ENCODE measurements at regions not wholly inside any gene's neighbourhood (a gene's known extent, or its start where the extent isn't known, plus 50 kb on each side); places are given as distances from the start of the nearest gene placed in this dataset.

DNA sequence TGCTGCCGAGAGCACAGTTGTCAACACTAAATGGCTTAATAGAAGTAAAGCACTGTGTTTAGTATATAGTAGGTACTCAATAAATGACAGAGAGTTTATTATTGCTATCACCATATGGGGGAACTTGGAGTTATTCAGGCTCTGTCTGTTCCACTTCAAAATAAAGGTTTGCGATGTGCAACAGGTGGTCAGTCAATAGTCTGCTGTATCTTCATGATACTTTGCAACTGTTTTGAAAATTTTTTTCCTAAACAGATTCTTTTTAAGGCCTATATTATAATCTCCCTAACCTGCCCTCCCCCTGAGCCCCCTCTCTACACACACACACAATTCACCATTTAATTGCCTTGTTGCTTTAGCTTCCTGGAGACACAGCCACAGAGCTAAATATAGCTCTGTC is 164.7 kb upstream of the NR2F2 start:
- TF ChIP-seq, protein P1, sequence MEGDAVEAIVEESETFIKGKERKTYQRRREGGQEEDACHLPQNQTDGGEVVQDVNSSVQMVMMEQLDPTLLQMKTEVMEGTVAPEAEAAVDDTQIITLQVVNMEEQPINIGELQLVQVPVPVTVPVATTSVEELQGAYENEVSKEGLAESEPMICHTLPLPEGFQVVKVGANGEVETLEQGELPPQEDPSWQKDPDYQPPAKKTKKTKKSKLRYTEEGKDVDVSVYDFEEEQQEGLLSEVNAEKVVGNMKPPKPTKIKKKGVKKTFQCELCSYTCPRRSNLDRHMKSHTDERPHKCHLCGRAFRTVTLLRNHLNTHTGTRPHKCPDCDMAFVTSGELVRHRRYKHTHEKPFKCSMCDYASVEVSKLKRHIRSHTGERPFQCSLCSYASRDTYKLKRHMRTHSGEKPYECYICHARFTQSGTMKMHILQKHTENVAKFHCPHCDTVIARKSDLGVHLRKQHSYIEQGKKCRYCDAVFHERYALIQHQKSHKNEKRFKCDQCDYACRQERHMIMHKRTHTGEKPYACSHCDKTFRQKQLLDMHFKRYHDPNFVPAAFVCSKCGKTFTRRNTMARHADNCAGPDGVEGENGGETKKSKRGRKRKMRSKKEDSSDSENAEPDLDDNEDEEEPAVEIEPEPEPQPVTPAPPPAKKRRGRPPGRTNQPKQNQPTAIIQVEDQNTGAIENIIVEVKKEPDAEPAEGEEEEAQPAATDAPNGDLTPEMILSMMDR (conservative IDR thresholded peaks at IDR 0.05; ENCODE audit: low read depth in 2 of 2) = no peak
- TF ChIP-seq EZH2 (IDR thresholded peaks at IDR 0.05; ENCODE audit: low read depth, unreplicated experiment) (no peak), POLR2AphosphoS5 (IDR thresholded peaks at IDR 0.05; ENCODE audit: low read depth) (no peak), ZNF331 (CRISPR knock-in tag; IDR thresholded peaks at IDR 0.05; ENCODE audit: low read depth) (no peak), NANOG (IDR thresholded peaks at IDR 0.05; ENCODE audit: borderline replicate concordance) (no peak), CREB1 (CRISPR knock-in tag; IDR thresholded peaks at IDR 0.05; ENCODE audit: low read depth) (no peak), EZH2phosphoT487 (IDR thresholded peaks at IDR 0.05; ENCODE audit: unreplicated experiment) (no peak), JUNB (IDR thresholded peaks at IDR 0.05; ENCODE audit: unreplicated experiment) (no peak)
- TF ChIP-seq, protein P2, sequence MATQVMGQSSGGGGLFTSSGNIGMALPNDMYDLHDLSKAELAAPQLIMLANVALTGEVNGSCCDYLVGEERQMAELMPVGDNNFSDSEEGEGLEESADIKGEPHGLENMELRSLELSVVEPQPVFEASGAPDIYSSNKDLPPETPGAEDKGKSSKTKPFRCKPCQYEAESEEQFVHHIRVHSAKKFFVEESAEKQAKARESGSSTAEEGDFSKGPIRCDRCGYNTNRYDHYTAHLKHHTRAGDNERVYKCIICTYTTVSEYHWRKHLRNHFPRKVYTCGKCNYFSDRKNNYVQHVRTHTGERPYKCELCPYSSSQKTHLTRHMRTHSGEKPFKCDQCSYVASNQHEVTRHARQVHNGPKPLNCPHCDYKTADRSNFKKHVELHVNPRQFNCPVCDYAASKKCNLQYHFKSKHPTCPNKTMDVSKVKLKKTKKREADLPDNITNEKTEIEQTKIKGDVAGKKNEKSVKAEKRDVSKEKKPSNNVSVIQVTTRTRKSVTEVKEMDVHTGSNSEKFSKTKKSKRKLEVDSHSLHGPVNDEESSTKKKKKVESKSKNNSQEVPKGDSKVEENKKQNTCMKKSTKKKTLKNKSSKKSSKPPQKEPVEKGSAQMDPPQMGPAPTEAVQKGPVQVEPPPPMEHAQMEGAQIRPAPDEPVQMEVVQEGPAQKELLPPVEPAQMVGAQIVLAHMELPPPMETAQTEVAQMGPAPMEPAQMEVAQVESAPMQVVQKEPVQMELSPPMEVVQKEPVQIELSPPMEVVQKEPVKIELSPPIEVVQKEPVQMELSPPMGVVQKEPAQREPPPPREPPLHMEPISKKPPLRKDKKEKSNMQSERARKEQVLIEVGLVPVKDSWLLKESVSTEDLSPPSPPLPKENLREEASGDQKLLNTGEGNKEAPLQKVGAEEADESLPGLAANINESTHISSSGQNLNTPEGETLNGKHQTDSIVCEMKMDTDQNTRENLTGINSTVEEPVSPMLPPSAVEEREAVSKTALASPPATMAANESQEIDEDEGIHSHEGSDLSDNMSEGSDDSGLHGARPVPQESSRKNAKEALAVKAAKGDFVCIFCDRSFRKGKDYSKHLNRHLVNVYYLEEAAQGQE (IDR thresholded peaks at IDR 0.05; ENCODE audit: unreplicated experiment) = no peak
- TF ChIP-seq, protein P3, sequence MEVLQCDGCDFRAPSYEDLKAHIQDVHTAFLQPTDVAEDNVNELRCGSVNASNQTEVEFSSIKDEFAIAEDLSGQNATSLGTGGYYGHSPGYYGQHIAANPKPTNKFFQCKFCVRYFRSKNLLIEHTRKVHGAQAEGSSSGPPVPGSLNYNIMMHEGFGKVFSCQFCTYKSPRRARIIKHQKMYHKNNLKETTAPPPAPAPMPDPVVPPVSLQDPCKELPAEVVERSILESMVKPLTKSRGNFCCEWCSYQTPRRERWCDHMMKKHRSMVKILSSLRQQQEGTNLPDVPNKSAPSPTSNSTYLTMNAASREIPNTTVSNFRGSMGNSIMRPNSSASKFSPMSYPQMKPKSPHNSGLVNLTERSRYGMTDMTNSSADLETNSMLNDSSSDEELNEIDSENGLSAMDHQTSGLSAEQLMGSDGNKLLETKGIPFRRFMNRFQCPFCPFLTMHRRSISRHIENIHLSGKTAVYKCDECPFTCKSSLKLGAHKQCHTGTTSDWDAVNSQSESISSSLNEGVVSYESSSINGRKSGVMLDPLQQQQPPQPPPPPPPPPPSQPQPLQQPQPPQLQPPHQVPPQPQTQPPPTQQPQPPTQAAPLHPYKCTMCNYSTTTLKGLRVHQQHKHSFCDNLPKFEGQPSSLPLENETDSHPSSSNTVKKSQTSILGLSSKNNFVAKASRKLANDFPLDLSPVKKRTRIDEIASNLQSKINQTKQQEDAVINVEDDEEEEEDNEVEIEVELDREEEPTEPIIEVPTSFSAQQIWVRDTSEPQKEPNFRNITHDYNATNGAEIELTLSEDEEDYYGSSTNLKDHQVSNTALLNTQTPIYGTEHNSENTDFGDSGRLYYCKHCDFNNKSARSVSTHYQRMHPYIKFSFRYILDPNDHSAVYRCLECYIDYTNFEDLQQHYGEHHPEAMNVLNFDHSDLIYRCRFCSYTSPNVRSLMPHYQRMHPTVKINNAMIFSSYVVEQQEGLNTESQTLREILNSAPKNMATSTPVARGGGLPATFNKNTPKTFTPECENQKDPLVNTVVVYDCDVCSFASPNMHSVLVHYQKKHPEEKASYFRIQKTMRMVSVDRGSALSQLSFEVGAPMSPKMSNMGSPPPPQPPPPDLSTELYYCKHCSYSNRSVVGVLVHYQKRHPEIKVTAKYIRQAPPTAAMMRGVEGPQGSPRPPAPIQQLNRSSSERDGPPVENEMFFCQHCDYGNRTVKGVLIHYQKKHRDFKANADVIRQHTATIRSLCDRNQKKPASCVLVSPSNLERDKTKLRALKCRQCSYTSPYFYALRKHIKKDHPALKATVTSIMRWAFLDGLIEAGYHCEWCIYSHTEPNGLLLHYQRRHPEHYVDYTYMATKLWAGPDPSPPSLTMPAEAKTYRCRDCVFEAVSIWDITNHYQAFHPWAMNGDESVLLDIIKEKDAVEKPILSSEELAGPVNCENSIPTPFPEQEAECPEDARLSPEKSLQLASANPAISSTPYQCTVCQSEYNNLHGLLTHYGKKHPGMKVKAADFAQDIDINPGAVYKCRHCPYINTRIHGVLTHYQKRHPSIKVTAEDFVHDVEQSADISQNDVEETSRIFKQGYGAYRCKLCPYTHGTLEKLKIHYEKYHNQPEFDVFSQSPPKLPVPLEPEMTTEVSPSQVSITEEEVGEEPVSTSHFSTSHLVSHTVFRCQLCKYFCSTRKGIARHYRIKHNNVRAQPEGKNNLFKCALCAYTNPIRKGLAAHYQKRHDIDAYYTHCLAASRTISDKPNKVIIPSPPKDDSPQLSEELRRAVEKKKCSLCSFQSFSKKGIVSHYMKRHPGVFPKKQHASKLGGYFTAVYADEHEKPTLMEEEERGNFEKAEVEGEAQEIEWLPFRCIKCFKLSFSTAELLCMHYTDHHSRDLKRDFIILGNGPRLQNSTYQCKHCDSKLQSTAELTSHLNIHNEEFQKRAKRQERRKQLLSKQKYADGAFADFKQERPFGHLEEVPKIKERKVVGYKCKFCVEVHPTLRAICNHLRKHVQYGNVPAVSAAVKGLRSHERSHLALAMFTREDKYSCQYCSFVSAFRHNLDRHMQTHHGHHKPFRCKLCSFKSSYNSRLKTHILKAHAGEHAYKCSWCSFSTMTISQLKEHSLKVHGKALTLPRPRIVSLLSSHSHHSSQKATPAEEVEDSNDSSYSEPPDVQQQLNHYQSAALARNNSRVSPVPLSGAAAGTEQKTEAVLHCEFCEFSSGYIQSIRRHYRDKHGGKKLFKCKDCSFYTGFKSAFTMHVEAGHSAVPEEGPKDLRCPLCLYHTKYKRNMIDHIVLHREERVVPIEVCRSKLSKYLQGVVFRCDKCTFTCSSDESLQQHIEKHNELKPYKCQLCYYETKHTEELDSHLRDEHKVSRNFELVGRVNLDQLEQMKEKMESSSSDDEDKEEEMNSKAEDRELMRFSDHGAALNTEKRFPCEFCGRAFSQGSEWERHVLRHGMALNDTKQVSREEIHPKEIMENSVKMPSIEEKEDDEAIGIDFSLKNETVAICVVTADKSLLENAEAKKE (CRISPR knock-in tag; IDR thresholded peaks at IDR 0.05) = no peak
